Adrenal gland (tissue), 9 donors: ENCODE measurements at regions not wholly inside any gene's neighbourhood (a gene's known extent, or its start where the extent isn't known, plus 50 kb on each side); places are given as distances from the start of the nearest gene placed in this dataset.

ENCODE experiments used
- DNase-seq, 7 donors: peaks; one replicate each; pipeline ENCODE4 v3.0.0-alpha.2; 2019 to 2020
- H3K27ac ChIP-seq, 5 donors: fragments of 200-600 bp; sonication (generic) in 4 of 5; 1 replicate in 3 of 5; 2 replicates in 2 of 5; pipeline versions ENCODE4 v1.5.1 to v1.8.0; 2016 to 2020; ENCODE audit warnings: mild to moderate bottlenecking in 1 of 5
- H3K27me3 ChIP-seq: fragments of 200-600 bp; 2 replicates; pipeline ENCODE4 v1.8.0; 2021
- H3K36me3 ChIP-seq, 2 donors: fragments of 200-600 bp; replicated peaks in 1 of 2; 1 replicate in 1 of 2; 2 replicates in 1 of 2; pipeline versions ENCODE4 v1.5.1 to v1.8.0; 2018 to 2022
- H3K4me1 ChIP-seq, 2 donors: fragments of 200-600 bp; replicated peaks in 1 of 2; 1 replicate in 1 of 2; 2 replicates in 1 of 2; pipeline versions ENCODE4 v1.5.1 to v1.8.0; 2018 to 2021
- H3K4me3 ChIP-seq, 4 donors: fragments of 200-600 bp; sonication (generic) in 3 of 4; one replicate each; pipeline ENCODE4 v1.5.1; 2016 to 2018
- H3K9me3 ChIP-seq, 3 donors: fragments of 200-600 bp; sonication (generic) in 1 of 3; replicated peaks in 1 of 3; 1 replicate in 2 of 3; 2 replicates in 1 of 3; pipeline versions ENCODE4 v1.5.1 to v1.8.0; 2016 to 2021
- CTCF ChIP-seq, 6 experiments: fragments of 450-650 bp in 4 of 6; fragments of 200-600 bp in 2 of 6; sonication (generic) in 1 of 6; IDR thresholded peaks; 1 replicate in 5 of 6; 2 replicates in 1 of 6; pipeline versions ENCODE4 v1.5.1 to v1.8.0; 2016 to 2021; ENCODE audit warnings: antibody characterized with exemption in 6 of 6, mild to moderate bottlenecking in 2 of 6, moderate library complexity in 1 of 6
- POLR2A ChIP-seq, 2 donors: fragments of 450-650 bp; IDR thresholded peaks; one replicate each; pipeline ENCODE4 v1.6.1; 2017; ENCODE audit warnings: antibody characterized with exemption in 2 of 2, mild to moderate bottlenecking in 2 of 2, moderate library complexity in 1 of 2
- WGBS, 4 donors: extraction: QIAGEN DNeasy Blood & Tissue Kit in 2 of 4; methylation state at CpG; one replicate each; pipeline versions ENCODE4 v1.1.5 to v1.1.7; 2013 to 2017; 5-methylcytosine and 5-hydroxymethylcytosine counted together
- intact Hi-C, 2 donors: fragments of 100-400 bp; cut with DNase I; formaldehyde crosslinking; loops; one replicate each; pipeline versions ENCODE4 v1.14.1 to v1.15.0; 2022 to 2023
- donor health status: healthy with polysubstance abuse.
- donor health status: Bipolar disorder and iron deficiency.
- donor health status: DM: yes; HTN: yes; CAD: no.
- donor health status: DM: no; HTN: no; CAD: no.
- donor health status: DM: no; HTN: no; CAD: no.

DNA sequence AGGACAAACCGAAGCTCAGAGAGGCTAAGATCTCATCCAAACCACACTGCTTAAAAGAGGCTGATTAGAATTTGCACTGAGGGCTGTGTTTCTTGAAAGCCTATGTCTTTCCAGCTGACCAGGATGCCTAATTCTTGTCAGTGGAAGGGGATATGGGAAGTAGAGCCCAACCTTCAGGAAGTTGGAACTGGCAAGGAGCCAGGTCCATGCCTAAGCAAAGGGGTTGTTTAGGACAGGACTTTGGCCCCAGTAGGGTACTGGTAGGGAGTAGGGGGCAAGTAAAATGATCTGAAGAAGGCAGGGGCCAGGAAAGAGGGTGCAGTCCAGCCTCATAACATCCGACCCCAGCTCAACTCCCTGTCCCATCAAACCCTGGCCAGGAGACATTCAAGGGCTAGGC, 130.9 kb downstream of the GAS1 start:
- H3K4me3 ChIP-seq = no peak overlapping the region
- DNase-seq = no peak
- H3K9me3 ChIP-seq = no peaks in the 10 kb centered on the region
- no peaks in the 10 kb centered on the region for H3K36me3 ChIP-seq
- H3K27me3 ChIP-seq = no peaks in the 10 kb centered on the region
- intact Hi-C loops = no loop called here
- H3K27ac ChIP-seq = no peak overlapping the region
- no peaks in the 10 kb centered on the region for H3K4me1 ChIP-seq
- WGBS, 4 donors = 70 to 86% (median 78%) methylated on average over 2 of the region's 2 CpGs
- TF ChIP-seq CTCF (IDR thresholded peaks at IDR 0.05) (no peak), POLR2A (IDR thresholded peaks at IDR 0.05) (no peak)

- Histone ChIP-seq H3K9me3 (no peaks in the 10 kb centered on the region), H3K27ac (no peak overlapping the region), H3K36me3 (no peaks in the 10 kb centered on the region), H3K27me3 (no peaks in the 10 kb centered on the region), H3K4me3 (no peak overlapping the region), H3K4me1 (no peaks in the 10 kb centered on the region)
- DNase-seq = no peak
- TF ChIP-seq POLR2A (IDR thresholded peaks at IDR 0.05) = no peak
- TF ChIP-seq CTCF (IDR thresholded peaks at IDR 0.05) = no peak
- WGBS, 4 donors = 80 to 92% (median 89%) methylated on average over 3 of the region's 3 CpGs
- intact Hi-C loops = no loop called here
These were observed 134.7 kb downstream of the GAS1 start for GRCh38 chr9:86812616-86813015.

DNA sequence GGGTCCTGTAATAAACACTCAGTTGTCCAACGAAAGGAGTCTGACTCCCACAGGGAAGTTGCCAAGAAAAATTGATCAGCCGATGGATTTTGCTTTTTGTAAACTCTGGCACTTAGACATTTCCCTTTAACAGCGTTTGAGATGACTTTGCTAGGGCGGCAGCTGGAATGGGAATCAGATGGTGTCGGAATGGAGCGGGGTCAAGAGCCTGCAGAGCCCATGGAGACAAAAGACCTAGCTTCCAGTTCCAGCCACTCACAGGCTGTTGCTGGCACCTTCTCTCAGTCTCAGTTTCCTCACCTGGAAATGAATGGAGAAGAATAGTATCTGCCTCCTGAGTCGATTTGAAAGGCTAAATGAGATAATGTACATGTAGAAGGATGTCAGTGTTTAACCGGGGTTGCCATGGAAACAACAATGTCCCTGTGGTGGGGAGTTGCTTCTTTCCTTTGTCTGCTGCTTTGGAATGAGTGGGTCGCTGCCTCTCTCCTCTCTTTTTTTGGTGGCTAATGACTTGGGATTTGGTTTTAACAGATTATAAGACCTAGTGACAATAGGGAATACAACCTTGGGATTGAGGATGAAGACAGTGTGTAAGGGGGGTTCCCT, 137.4 kb downstream of the GAS1 start:
- intact Hi-C loops = no loop called here
- 76 to 85% (median 82%) methylated on average over 8 to 9 of the region's 9 CpGs for WGBS, 4 donors

DNA sequence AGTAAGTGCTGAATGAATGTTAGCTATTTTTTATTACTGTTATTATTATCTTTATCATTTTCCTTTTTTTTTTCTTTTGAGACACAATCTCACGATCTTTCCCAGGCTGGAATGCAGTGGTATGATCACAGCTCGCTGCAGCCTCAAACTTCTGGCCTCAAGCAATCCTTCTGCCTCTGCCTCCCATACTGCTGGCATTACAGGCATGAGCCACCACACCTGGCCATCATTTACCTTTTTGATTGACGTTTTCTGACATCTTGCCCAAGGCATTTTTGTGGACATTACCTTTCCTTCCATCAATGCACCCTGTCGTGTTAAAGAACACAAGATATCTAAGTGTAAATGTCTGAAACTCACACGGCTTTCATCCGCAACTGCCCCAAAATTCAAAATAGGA, 138.2 kb downstream of the GAS1 start:
- intact Hi-C loops = no loop called here
- TF ChIP-seq CTCF (IDR thresholded peaks at IDR 0.05) = no peak
- TF ChIP-seq POLR2A (IDR thresholded peaks at IDR 0.05) = no peak
- Histone ChIP-seq H3K9me3 (no peaks in the 10 kb centered on the region), H3K27me3 (no peaks in the 10 kb centered on the region), H3K4me3 (no peak overlapping the region), H3K27ac (no peak overlapping the region), H3K36me3 (no peaks in the 10 kb centered on the region), H3K4me1 (no peaks in the 10 kb centered on the region)
- no peak for DNase-seq
- 86 to 91% (median 87%) methylated on average over 6 of the region's 6 CpGs for WGBS, 4 donors

More for the DNA sequence above, 137.4 kb downstream of the GAS1 start:
- TF ChIP-seq POLR2A (IDR thresholded peaks at IDR 0.05) (no peak), CTCF (IDR thresholded peaks at IDR 0.05) (no peak)
- H3K4me3 ChIP-seq = no peak overlapping the region
- H3K27me3 ChIP-seq = no peaks in the 10 kb centered on the region
- H3K4me1 ChIP-seq = no peaks in the 10 kb centered on the region
- DNase-seq = no peak
- no peaks in the 10 kb centered on the region for H3K9me3 ChIP-seq
- H3K36me3 ChIP-seq = no peaks in the 10 kb centered on the region
- no peak overlapping the region for H3K27ac ChIP-seq
